OCI-LY1 (cell line): ENCODE measurements at regions not wholly inside any gene's neighbourhood (a gene's known extent, or its start where the extent isn't known, plus 50 kb on each side); places are given as distances from the start of the nearest gene placed in this dataset.

Experiments used
- EZH2 ChIP-seq: fragments of 200-600 bp; sonication (generic), shearing (Covaris generic); IDR thresholded peaks from 2 replicates; pipeline ENCODE4 v1.8.0; 2017; ENCODE audit warnings: borderline replicate concordance, mixed run types, mild to moderate bottlenecking, antibody characterized with exemption, low read length, moderate library complexity, mixed read lengths
- TF ChIP-seq, protein P1 (sequence below): fragments of 200-600 bp; sonication (generic), shearing (Covaris generic); IDR thresholded peaks from 2 replicates; pipeline ENCODE4 v1.5.1; 2017; ENCODE audit warnings: mild to moderate bottlenecking, antibody characterized with exemption, low read length, moderate library complexity, mixed read lengths

DNA sequence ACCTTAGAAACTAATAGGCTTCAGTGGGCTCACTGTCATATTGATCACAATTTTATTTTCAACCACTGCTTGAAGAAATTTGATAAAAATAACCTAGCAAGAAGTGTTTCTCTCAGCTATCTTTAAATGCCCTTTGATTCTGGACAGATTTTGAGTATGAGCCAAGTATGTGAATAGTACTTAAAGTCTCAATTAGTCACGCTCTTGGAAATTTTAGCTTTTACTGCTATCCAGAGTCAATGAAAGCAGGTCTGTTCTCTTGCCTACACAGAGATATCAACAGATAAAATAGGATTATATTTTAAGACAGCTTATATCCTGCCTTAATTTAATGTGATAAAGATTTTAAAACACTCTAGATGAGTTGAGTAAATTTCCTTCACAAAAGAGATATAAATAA is 337.3 kb downstream of the CBLN2 start:
- TF ChIP-seq, protein P1, sequence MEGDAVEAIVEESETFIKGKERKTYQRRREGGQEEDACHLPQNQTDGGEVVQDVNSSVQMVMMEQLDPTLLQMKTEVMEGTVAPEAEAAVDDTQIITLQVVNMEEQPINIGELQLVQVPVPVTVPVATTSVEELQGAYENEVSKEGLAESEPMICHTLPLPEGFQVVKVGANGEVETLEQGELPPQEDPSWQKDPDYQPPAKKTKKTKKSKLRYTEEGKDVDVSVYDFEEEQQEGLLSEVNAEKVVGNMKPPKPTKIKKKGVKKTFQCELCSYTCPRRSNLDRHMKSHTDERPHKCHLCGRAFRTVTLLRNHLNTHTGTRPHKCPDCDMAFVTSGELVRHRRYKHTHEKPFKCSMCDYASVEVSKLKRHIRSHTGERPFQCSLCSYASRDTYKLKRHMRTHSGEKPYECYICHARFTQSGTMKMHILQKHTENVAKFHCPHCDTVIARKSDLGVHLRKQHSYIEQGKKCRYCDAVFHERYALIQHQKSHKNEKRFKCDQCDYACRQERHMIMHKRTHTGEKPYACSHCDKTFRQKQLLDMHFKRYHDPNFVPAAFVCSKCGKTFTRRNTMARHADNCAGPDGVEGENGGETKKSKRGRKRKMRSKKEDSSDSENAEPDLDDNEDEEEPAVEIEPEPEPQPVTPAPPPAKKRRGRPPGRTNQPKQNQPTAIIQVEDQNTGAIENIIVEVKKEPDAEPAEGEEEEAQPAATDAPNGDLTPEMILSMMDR: no peak
- no peak for TF ChIP-seq EZH2
